CD4-positive, alpha-beta T cell (primary cell): ENCODE measurements at regions not wholly inside any gene's neighbourhood (a gene's known extent, or its start where the extent isn't known, plus 50 kb on each side); places are given as distances from the start of the nearest gene placed in this dataset.

ENCODE experiments used
- ATAC-seq: fragments of 200-7000 bp; cut with Tn5 transposase; one replicate; pipeline ENCODE4 v1.10.0; 2022; ENCODE audit warnings: mild to moderate bottlenecking; ENCODE audit not compliant: poor library complexity
- CTCF ChIA-PET: fragments of 350-600 bp; sonication (Branson Sonifier 250); formaldehyde crosslinking; loops from one replicate; lab custom pipeline; 2021; ENCODE audit warnings: antibody characterized with exemption, inconsistent platforms; lab: Charles Lee
- POLR2A ChIA-PET: fragments of 350-600 bp; sonication (Branson Sonifier 250); formaldehyde crosslinking; loops from one replicate; lab custom pipeline; 2021; ENCODE audit warnings: antibody characterized with exemption, inconsistent platforms; lab: Charles Lee
- DNase-seq, 14 experiments: peaks; one replicate each; pipeline ENCODE4 v3.0.0-alpha.2; 2013 to 2020; ENCODE audit warnings: mixed read lengths in 2 of 14
- H3K27ac ChIP-seq, 2 donors: one replicate each; pipeline versions ENCODE4 v1.5.1 to v1.7.0; 2013; ENCODE audit warnings: low read length in 2 of 2, low read depth in 1 of 2, mild to moderate bottlenecking in 1 of 2
- H3K27me3 ChIP-seq, 2 experiments: 1 replicate in 1 of 2; 2 replicates in 1 of 2; pipeline versions ENCODE4 v1.6.1 to v1.7.0; 2013; ENCODE audit warnings: low read length in 2 of 2, control low read depth in 1 of 2, mild to moderate bottlenecking in 1 of 2, moderate library complexity in 1 of 2; ENCODE audit not compliant: insufficient read depth in 2 of 2, control insufficient read depth in 1 of 2
- H3K36me3 ChIP-seq: one replicate; pipeline ENCODE4 v1.6.1; 2013; ENCODE audit warnings: low read length, control low read depth; ENCODE audit not compliant: insufficient read depth
- H3K4me1 ChIP-seq: one replicate; pipeline ENCODE4 v1.6.1; 2013; ENCODE audit warnings: low read length, control low read depth; ENCODE audit not compliant: insufficient read depth
- H3K4me3 ChIP-seq: one replicate; pipeline ENCODE4 v1.5.1; 2013; ENCODE audit warnings: mild to moderate bottlenecking, low read length, moderate library complexity
- H3K9me3 ChIP-seq, 2 experiments: 1 replicate in 1 of 2; 2 replicates in 1 of 2; pipeline versions ENCODE4 v1.6.1 to v1.7.0; 2013; ENCODE audit warnings: low read length in 2 of 2, mild to moderate bottlenecking in 2 of 2, control low read depth in 1 of 2, moderate library complexity in 1 of 2; ENCODE audit not compliant: control insufficient read depth in 1 of 2, insufficient read depth in 1 of 2
- H3K27ac Mint-ChIP-seq: one replicate; pipeline ENCODE4 v1.8.0; 2020; ENCODE audit warnings: mixed read lengths
- H3K27me3 Mint-ChIP-seq: one replicate; pipeline ENCODE4 v1.8.0; 2021; ENCODE audit warnings: mixed read lengths
- H3K36me3 Mint-ChIP-seq: one replicate; pipeline ENCODE4 v1.8.0; 2021; ENCODE audit warnings: low read depth, mixed read lengths
- H3K4me1 Mint-ChIP-seq: one replicate; pipeline ENCODE4 v1.8.0; 2021; ENCODE audit warnings: low read depth, mixed read lengths
- H3K4me3 Mint-ChIP-seq: one replicate; pipeline ENCODE4 v1.8.0; 2020; ENCODE audit warnings: mild to moderate bottlenecking, mixed read lengths
- H3K9me3 Mint-ChIP-seq: one replicate; pipeline ENCODE4 v1.8.0; 2020; ENCODE audit warnings: mixed read lengths
- intact Hi-C, 2 experiments: fragments of 100-400 bp; cut with DNase I in 1 of 2; cut with micrococcal nuclease in 1 of 2; formaldehyde crosslinking; loops; one replicate each; pipeline versions ENCODE4 v1.15.1 to v1.9.0; 2023 to 2025; cut with DNase I, micrococcal nuclease
- TF ChIP-seq, protein P1 (sequence below): fragments of 200-600 bp; IDR thresholded peaks from one replicate; pipeline ENCODE4 v1.8.0; 2022; ENCODE audit warnings: antibody characterized with exemption, mild to moderate bottlenecking

DNA sequence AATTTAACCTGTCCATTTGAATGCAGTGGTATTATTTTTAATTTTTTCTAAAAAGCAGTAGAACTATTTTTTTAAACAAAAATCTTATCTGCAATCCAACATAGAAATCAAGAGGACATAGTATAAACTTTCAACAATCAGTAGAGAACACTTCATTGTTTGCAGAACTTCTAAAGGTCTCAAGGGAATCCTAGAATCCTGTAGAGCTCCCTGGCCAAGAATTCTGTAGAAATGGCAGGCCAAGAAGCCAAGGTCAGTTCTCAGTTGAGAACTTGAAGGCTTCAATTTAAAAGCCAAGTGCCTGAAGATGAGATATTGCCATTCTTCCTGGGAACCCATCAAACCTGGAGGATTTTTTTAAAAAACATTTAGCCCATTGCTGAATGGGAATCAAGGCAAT is 199.2 kb upstream of the KLF4 start:
- no peak overlapping the region for H3K27ac Mint-ChIP-seq
- no peaks in the 10 kb centered on the region for H3K27me3 Mint-ChIP-seq
- Histone ChIP-seq H3K27me3 (no peaks in the 10 kb centered on the region), H3K4me3 (no peak overlapping the region), H3K36me3 (no peaks in the 10 kb centered on the region), H3K27ac (no peak overlapping the region), H3K4me1 (no peaks in the 10 kb centered on the region), H3K9me3 (peaks cover 0 to 4% of the 10 kb centered on the region in 2 experiments)
- POLR2A ChIA-PET, result no interaction called here
- no peaks in the 10 kb centered on the region for H3K36me3 Mint-ChIP-seq
- no peaks in the 10 kb centered on the region for H3K9me3 Mint-ChIP-seq
- DNase-seq (no peak), ATAC-seq (no peak)
- intact Hi-C loops, result no loop called here
- TF ChIP-seq, protein P1, sequence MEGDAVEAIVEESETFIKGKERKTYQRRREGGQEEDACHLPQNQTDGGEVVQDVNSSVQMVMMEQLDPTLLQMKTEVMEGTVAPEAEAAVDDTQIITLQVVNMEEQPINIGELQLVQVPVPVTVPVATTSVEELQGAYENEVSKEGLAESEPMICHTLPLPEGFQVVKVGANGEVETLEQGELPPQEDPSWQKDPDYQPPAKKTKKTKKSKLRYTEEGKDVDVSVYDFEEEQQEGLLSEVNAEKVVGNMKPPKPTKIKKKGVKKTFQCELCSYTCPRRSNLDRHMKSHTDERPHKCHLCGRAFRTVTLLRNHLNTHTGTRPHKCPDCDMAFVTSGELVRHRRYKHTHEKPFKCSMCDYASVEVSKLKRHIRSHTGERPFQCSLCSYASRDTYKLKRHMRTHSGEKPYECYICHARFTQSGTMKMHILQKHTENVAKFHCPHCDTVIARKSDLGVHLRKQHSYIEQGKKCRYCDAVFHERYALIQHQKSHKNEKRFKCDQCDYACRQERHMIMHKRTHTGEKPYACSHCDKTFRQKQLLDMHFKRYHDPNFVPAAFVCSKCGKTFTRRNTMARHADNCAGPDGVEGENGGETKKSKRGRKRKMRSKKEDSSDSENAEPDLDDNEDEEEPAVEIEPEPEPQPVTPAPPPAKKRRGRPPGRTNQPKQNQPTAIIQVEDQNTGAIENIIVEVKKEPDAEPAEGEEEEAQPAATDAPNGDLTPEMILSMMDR, result no peak
- no peak overlapping the region for H3K4me3 Mint-ChIP-seq
- no peaks in the 10 kb centered on the region for H3K4me1 Mint-ChIP-seq
- CTCF ChIA-PET, result no interaction called here

DNA sequence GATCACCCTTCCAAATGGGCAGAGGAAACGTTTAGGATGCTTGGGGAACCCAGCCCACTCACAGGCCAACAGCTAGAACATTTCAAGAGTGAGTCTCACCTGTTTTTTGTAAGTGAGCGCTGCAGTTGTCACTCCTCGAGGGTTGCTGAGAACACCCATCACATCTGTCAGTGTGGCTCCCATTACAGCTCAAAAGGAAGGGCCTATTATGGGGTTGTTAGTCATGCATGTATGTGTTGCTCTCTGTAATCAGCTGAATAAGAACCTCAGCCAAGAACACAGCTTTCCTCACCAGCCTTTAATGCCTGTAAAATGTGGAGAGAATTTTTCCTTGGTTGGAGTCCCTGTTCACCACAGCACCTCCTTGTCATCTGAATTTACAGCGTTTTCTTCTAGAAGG is 196.3 kb upstream of the KLF4 start:
- CTCF ChIA-PET, result no interaction called here
- Mint-ChIP-seq H3K4me3 (no peak overlapping the region), H3K27me3 (no peaks in the 10 kb centered on the region), H3K9me3 (no peaks in the 10 kb centered on the region), H3K27ac (no peak overlapping the region), H3K36me3 (no peaks in the 10 kb centered on the region), H3K4me1 (no peaks in the 10 kb centered on the region)
- intact Hi-C loops, result no loop called here
- TF ChIP-seq, protein P1, result no peak
- Histone ChIP-seq H3K9me3 (peaks cover 0 to 4% of the 10 kb centered on the region in 2 experiments), H3K27ac (no peak overlapping the region), H3K27me3 (no peaks in the 10 kb centered on the region), H3K36me3 (no peaks in the 10 kb centered on the region), H3K4me1 (no peaks in the 10 kb centered on the region), H3K4me3 (no peak overlapping the region)
- DNase-seq (no peak), ATAC-seq (no peak)
- POLR2A ChIA-PET, result no interaction called here

DNA sequence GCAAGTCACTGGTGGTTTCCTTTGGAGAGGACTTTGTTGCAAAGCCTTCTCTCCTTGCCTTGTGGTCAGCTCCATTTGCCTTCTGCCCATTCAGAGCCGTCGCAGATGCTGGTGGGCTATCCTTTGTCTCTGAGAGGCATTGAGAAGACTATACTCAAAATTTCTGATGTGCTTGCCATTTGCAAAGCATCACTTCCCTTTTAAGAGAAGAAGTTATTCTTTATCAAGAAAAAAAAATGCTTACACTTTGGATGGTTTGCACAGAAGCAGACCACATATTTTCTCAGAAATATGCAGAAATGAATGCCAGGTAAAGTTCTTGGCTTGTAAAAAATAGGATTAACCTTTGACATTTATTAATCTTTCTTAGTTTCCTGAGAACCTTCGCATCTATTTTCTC is 195.8 kb upstream of the KLF4 start:
- peaks cover 0 to 4% of the 10 kb centered on the region in 2 experiments for H3K9me3 ChIP-seq
- no peaks in the 10 kb centered on the region for H3K4me1 ChIP-seq
- Mint-ChIP-seq H3K4me1 (no peaks in the 10 kb centered on the region), H3K4me3 (no peak overlapping the region), H3K27ac (no peak overlapping the region), H3K27me3 (no peaks in the 10 kb centered on the region), H3K9me3 (no peaks in the 10 kb centered on the region), H3K36me3 (no peaks in the 10 kb centered on the region)
- ATAC-seq (no peak), DNase-seq (no peak)
- POLR2A ChIA-PET, result no interaction called here
- TF ChIP-seq, protein P1, result no peak
- H3K27me3 ChIP-seq, result no peaks in the 10 kb centered on the region
- no peak overlapping the region for H3K27ac ChIP-seq
- intact Hi-C loops, result no loop called here
- no peaks in the 10 kb centered on the region for H3K36me3 ChIP-seq
- CTCF ChIA-PET, result no interaction called here
- no peak overlapping the region for H3K4me3 ChIP-seq
